HG03045 (cell line): ENCODE measurements at regions not wholly inside any gene's neighbourhood (a gene's known extent, or its start where the extent isn't known, plus 50 kb on each side); places are given as distances from the start of the nearest gene placed in this dataset.
A peak's percentile ranks its signal among the peaks of the same experiment; 100 is the strongest.
"Not testable (repeated sequence)": the region's sequence is repeated elsewhere in the genome, so short reads cannot be mapped to it uniquely, and the experiment has no call there.

ENCODE experiments used
- ATAC-seq: cut with Tn5 transposase; IDR thresholded peaks from one replicate; pipeline ENCODE4 v1.9.1; 2021; ENCODE audit warnings: mild to moderate bottlenecking, moderate library complexity; ENCODE audit not compliant: unreplicated experiment

- ATAC-seq: no peak
These were observed 388.9 kb downstream of the ZEB2 start for GRCh38 chr2:144131042-144131441.

- no peak for ATAC-seq
These were observed 389.4 kb downstream of the ZEB2 start for GRCh38 chr2:144130551-144130950.

DNA sequence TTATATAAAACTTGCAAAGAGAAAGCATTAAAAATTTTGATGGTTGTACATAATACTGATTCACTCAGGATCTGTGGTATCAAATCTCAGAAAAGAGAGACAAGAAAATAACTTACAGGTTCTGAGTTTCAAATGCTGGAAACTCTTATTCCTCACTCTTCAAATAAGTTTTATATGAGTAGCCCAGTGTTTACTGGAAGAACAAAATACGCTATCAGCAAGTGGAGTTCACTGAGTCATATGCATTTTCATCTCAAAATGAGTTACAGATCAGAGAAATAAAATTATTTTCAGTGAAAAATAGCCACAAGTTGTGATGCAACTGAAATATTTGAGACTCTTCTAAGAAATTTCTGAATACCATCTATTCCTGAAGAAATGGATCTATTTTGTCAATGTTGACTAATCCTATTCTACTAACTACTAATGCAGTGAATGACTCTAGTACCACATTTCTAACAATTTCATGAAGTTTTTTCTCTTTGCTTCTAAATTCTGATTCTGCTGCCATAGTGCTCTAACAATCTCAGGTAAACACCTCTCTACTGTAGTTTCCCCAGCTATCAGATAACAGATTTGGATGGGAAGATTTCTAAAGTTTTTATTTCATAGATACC is 391.7 kb downstream of the ZEB2 start:
- no peak for ATAC-seq

DNA sequence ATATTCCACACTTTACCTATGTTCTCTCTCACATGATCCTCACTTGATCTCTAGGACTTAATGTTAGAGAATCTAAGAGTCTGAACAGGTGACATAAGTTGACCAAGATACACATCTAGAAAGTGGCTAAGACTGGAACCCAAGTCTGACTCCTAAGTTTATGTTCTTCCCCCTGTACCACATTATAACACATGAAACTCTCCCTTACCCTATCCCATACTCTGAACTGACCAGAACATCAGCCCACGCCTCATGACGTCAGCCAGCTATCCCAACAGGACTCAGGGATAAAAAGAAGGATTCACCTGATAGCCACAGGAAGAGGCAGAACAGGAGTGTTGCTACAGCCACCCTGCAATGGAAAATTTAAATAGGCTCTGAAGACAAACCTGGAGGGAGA is 392.2 kb downstream of the ZEB2 start:
- no peak for ATAC-seq

- ATAC-seq: no peak
These were observed 393.6 kb downstream of the ZEB2 start for GRCh38 chr2:144126302-144126701.

DNA sequence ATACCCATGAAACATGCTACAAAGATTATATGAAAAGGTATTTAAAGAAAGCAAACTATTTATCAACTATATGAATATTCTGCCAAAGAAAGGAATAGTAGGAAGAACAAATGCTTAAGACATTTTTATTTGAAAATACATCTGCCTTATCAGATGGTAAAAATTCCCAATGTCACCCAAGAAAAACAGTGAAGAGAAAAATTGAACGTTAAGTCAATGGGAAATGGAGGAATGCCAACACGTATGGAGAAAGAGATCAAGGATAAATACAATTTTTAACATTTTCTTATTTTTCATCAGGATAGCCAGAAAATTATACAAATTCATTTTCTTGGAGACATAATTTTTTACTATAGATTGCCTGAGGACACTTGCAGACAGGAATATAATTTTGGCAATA is 394.2 kb downstream of the ZEB2 start:
- ATAC-seq: no peak

DNA sequence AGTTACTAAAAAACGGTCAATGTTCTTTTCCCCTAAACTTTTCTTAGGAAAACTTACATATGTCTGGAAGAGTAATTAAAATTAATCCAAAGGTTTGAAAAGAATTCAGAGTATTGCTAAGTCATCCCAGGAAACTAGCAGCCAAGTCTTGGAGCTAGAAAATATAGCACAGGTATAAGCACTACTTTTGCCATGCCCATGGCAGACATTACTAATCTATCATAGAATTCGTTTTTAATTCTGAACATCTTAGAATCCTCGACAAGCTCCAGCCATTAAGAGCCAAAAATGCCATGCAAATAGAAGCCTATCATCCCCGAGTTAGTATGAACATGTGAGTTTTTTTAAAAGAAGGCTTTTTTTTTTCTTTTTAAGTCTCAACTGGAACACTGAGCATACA is 395.0 kb downstream of the ZEB2 start:
- no peak for ATAC-seq

DNA sequence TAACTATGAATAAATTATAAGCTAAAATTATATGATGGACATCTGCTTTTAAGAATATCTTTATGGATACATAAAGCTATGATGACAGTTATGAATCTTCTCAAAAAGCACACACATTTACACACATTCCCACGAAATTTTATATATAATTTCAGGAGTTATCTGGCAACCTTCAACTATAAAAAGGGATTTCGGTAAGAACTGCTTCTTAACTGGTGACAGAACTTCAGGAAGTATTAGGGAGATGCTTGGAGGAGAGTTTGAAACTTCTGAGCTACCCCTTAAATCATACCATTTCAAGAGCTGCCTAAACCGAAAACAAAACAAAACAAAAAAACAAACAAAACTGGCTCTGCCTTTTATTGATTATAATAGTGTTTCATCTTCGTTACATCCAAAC is 399.4 kb downstream of the ZEB2 start:
- no peak for ATAC-seq

DNA sequence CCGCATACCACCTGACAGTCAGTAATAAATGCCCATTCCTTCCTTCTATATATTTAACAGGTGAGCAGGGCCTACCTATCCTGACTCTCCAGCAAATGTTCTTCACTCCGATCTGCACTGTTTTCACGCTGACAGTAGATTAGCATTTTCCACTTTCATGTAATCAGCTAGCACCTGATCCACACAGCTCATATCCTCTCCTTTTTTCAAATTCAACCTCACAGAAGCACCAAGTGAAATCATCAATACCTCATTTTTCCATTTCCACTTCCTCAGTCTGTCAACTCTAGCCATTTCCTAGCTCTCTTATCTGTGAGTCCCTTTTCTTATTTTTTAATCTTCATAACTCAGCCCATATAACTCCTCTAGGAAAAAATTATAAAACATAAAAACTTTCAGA is 402.8 kb downstream of the ZEB2 start:
- no peak for ATAC-seq

DNA sequence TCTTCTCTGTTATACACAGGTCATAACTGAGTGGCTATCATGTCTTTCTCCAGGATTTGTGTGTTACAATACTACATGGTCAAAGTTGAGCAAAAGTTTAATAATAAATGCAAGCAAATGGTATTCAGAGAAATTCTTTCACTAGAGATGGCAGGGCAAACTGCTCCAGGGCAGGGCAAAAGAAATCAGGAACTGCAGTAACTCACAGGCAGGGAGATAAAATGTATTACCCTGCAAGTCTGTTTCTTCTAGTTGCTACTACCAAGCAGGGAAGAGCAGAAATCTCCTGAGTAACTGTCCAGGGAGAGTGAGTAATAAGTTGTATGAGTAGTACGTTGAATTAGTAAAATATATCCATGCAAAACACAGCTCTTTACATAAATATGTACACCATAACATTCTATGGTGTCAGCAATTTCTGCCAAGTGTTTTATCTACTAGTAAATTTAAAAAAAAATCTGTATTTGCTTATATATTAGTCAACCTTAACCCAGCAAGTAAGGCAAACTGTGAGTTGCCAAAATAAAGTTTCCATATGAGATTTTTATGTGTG is 404.1 kb downstream of the ZEB2 start:
- no peak for ATAC-seq

- no peak for ATAC-seq
These were observed 405.2 kb downstream of the ZEB2 start for GRCh38 chr2:144114760-144115159.

GRCh38 chr2:144111437-144111836 is 408.5 kb downstream of the ZEB2 start:
- ATAC-seq: no peak

- not testable (repeated sequence) for ATAC-seq
These were observed 413.8 kb downstream of the ZEB2 start for GRCh38 chr2:144106104-144106503.

DNA sequence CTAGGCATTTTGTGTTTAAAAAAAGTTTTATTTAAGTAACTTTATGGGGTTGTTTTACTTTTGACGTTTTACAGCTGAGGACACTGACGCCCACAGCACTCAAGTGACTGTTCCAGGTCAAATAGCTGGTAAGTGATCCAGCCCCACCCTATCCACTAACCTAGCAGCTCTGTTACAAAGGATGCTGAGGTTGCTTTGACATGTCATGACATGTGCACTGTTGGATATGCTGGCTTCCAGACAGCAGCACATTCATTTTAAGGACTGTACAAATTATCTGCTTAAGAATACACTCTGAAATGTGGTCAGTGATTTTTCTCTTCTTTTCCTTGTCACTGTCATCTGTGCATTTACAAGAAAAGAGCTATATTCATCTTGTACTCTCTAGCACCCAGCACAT is 417.5 kb downstream of the ZEB2 start:
- no peak for ATAC-seq

- ATAC-seq: peak; percentile 49
These were observed 420.0 kb downstream of the ZEB2 start for GRCh38 chr2:144099780-144100377.

DNA sequence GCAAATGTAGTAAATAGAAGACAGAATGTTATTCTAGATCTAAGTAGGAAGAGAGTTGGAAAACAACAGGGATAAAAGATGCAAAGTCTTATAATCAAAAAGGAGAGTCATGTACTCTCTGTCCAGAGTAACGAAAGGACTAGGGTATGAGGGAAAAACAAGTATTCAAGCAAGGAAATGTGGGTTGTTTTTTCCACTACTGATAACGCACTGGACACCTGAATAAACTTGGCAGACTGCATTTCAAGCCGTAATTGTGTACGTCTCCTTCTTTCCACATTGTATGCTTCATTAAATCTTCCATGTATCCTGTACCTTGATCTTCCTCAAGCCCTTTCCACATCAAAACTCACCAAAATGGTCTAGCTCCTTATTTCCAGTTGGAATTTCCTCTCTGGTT is 420.6 kb downstream of the ZEB2 start:
- no peak for ATAC-seq

- ATAC-seq: no peak
These were observed 422.3 kb downstream of the ZEB2 start for GRCh38 chr2:144097440-144098225.

- no peak for ATAC-seq
These were observed 423.4 kb downstream of the ZEB2 start for GRCh38 chr2:144096531-144096930.

- no peak for ATAC-seq
These were observed 425.3 kb downstream of the ZEB2 start for GRCh38 chr2:144094408-144095151.

DNA sequence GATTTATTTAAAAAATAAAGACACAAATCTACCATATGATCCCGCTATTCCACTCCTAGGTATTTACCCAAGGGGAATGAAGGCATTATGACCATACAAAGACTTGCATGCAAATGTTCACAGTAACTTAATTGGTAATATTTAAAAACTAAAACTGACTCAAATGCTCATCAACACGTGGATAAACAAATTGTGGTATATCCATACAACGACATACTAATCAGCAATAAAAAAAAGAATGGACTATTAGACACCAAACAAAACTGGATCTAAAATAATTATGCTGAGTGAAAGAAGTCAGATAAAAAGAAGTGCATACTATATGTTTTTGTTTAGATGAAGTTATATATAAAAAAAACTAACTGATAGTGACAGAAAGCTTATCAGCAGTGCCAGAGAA is 428.3 kb downstream of the ZEB2 start:
- ATAC-seq: no peak

GRCh38 chr2:144088863-144089262 is 431.1 kb downstream of the ZEB2 start:
- no peak for ATAC-seq
